ENCODE measurements at regions not wholly inside any gene's neighbourhood (a gene's known extent, or its start where the extent isn't known, plus 50 kb on each side); places are given as distances from the start of the nearest gene placed in this dataset.

DNA sequence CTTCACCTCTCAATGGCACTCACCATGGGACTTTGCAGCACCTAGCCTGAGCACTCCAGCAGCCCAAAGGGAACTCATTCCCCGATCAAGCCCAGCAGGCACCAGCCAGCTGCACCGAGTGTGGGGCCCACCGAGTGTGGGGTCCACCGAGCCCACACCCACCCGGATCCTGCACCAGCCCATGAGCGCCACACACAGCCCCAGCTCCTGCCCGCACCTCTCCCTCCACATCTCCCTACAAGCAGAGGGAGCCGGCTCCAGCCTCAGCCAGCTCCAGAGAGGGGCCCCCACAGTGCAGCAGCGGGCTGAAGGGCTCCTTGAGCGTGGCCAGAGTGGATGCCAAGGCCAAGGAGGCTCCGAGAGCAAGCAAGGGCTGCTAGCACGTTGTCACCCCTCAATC is 1182.4 kb downstream of the HACE1 start:
- no peak for TF ChIP-seq CTCF (IDR thresholded peaks at IDR 0.05; ENCODE audit: unreplicated experiment)
- Mint-ChIP-seq H3K9me3 (peaks cover 9% of the 10 kb centered on the region), H3K4me1 (no peaks in the 10 kb centered on the region), H3K27ac (no peak overlapping the region), H3K27me3 (ENCODE audit: low read depth) (no peaks in the 10 kb centered on the region), H3K4me3 (no peak overlapping the region), H3K36me3 (no peaks in the 10 kb centered on the region)
- DNase-seq (ENCODE audit: low spot score in 2 of 2, unreplicated experiment in 2 of 2), result no peak

DNA sequence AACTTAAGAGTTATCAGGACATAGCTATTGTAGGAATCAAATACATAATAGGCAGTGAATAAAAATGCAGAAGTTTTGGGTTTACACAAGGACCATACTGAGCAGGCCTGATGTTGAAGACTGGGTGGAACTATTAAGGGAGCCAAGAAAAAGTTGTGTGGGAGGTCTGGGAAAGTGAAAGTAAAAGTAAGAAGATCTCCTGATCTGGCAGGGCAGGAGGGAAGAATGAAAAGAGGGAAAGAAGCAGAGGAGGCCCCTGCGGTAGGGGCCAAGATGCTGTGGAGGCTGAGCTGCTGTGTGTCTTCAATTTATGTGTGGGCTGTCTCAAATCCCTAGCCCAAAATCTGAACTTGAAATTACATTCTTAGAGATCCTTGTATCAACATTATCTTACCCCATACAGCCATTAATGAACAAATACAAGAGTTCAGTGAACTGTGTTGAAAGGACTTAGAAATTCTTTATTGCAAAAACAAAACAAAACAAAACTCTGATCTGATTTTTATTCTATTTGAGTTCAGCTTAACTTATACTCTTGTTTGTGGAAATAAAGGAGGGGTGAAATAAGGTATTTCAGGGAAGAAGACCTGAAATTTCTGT is 1183.8 kb downstream of the HACE1 start:
- H3K4me1 Mint-ChIP-seq, result no peaks in the 10 kb centered on the region
- H3K9me3 Mint-ChIP-seq, result peaks cover 9% of the 10 kb centered on the region
- no peak for TF ChIP-seq CTCF (IDR thresholded peaks at IDR 0.05; ENCODE audit: unreplicated experiment)
- H3K27me3 Mint-ChIP-seq (ENCODE audit: low read depth), result no peaks in the 10 kb centered on the region
- no peak for DNase-seq (ENCODE audit: low spot score in 2 of 2, unreplicated experiment in 2 of 2)
- no peaks in the 10 kb centered on the region for H3K36me3 Mint-ChIP-seq
- no peak overlapping the region for H3K4me3 Mint-ChIP-seq
- H3K27ac Mint-ChIP-seq, result no peak overlapping the region

DNA sequence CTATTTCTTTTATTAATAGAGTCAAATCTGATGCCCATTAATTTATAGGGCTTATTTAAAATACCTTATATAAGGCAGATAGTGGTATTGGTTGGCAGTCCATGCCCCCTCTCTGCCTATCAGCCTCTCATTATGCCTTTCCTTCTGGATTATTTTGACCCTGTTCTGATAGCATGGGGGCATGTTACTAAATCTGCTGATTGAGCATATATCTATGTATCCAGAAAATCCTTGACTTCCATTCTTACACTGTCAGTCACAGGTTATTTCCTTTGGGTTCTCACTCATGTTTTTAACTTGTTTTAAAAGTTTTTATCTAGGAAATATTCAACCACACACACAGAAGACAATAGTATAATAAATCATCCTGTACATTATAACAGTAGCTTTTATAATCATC is 1184.9 kb downstream of the HACE1 start:
- no peak for TF ChIP-seq CTCF (IDR thresholded peaks at IDR 0.05; ENCODE audit: unreplicated experiment)
- no peaks in the 10 kb centered on the region for H3K36me3 Mint-ChIP-seq
- peaks cover 9% of the 10 kb centered on the region for H3K9me3 Mint-ChIP-seq
- H3K27ac Mint-ChIP-seq, result no peak overlapping the region
- no peaks in the 10 kb centered on the region for H3K4me1 Mint-ChIP-seq
- no peak for DNase-seq (ENCODE audit: low spot score in 2 of 2, unreplicated experiment in 2 of 2)
- H3K4me3 Mint-ChIP-seq, result no peak overlapping the region
- no peaks in the 10 kb centered on the region for H3K27me3 Mint-ChIP-seq (ENCODE audit: low read depth)

DNA sequence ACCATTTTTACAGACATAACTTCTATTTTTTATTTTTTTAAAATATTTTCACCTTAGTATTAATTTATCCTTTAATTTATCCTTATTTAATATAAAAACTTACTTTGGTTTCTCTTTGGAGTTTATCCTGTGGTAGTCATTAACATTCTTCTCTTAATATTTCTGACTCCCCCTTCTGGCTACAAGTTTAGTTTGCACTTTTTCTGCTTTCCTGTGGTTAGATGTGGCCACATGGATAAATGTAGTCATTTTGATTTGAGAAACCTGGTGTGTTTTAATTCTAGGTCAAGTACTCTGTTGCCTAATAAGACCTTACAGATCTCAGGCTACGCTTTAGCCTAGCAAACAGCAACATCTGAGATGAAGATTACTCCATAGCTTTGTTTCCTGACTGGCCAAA is 1187.5 kb downstream of the HACE1 start:
- Mint-ChIP-seq H3K27me3 (ENCODE audit: low read depth) (no peaks in the 10 kb centered on the region), H3K9me3 (peaks cover 4% of the 10 kb centered on the region), H3K4me3 (no peak overlapping the region), H3K4me1 (no peaks in the 10 kb centered on the region), H3K27ac (no peak overlapping the region), H3K36me3 (no peaks in the 10 kb centered on the region)
- TF ChIP-seq CTCF (IDR thresholded peaks at IDR 0.05; ENCODE audit: unreplicated experiment), result no peak
- DNase-seq (ENCODE audit: low spot score in 2 of 2, unreplicated experiment in 2 of 2), result no peak

DNA sequence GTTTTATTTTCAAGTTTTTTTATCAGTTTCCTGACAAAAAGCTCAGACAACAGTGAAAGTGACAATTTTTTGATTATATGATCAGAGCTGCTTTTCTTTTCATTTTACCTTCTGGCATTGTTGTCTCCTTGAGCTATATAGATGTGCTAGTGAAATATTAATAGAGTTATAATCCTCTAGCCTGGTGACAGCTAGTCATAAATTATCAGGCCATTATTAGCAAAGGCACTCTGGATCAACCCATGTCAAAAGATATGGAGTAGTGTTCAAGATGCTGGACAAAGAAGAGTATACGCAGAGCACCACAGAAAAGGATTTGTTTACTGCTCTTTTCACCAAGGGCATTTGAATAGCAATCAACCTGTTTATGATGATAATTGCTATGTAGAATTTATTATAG is 1230.1 kb downstream of the HACE1 start:
- H3K4me1 Mint-ChIP-seq, result no peaks in the 10 kb centered on the region

More for the DNA sequence above, 1230.1 kb downstream of the HACE1 start:
- DNase-seq (ENCODE audit: low spot score in 2 of 2, unreplicated experiment in 2 of 2), result no peak
- H3K36me3 Mint-ChIP-seq, result no peaks in the 10 kb centered on the region
- H3K27ac Mint-ChIP-seq, result no peak overlapping the region
- H3K27me3 Mint-ChIP-seq (ENCODE audit: low read depth), result no peaks in the 10 kb centered on the region
- no peak overlapping the region for H3K4me3 Mint-ChIP-seq
- H3K9me3 Mint-ChIP-seq, result peaks cover 10% of the 10 kb centered on the region
- TF ChIP-seq CTCF (IDR thresholded peaks at IDR 0.05; ENCODE audit: unreplicated experiment), result no peak
